ENCODE measurements at regions not wholly inside any gene's neighbourhood (a gene's known extent, or its start where the extent isn't known, plus 50 kb on each side); places are given as distances from the start of the nearest gene placed in this dataset.

- H3K4me3 ChIP-seq (ENCODE audit: low read depth, low read length) = no peak overlapping the region
- DNase-seq (ENCODE audit: low read depth, low spot score) = no peak
- H3K27ac ChIP-seq (ENCODE audit: low read depth, low read length) = no peak overlapping the region
- H3K27me3 ChIP-seq (ENCODE audit: control insufficient read depth, insufficient read depth, low read length) = peaks cover 15% of the 10 kb centered on the region
- POLR2A ChIA-PET = no interaction called here
- no peaks in the 10 kb centered on the region for H3K9me3 ChIP-seq (ENCODE audit: control insufficient read depth, insufficient read depth, low read length)
- TF ChIP-seq, protein P1, sequence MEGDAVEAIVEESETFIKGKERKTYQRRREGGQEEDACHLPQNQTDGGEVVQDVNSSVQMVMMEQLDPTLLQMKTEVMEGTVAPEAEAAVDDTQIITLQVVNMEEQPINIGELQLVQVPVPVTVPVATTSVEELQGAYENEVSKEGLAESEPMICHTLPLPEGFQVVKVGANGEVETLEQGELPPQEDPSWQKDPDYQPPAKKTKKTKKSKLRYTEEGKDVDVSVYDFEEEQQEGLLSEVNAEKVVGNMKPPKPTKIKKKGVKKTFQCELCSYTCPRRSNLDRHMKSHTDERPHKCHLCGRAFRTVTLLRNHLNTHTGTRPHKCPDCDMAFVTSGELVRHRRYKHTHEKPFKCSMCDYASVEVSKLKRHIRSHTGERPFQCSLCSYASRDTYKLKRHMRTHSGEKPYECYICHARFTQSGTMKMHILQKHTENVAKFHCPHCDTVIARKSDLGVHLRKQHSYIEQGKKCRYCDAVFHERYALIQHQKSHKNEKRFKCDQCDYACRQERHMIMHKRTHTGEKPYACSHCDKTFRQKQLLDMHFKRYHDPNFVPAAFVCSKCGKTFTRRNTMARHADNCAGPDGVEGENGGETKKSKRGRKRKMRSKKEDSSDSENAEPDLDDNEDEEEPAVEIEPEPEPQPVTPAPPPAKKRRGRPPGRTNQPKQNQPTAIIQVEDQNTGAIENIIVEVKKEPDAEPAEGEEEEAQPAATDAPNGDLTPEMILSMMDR (IDR thresholded peaks at IDR 0.05; ENCODE audit: low read depth, low read length) = no peak
- CTCF ChIA-PET = no interaction called here
Observed at GRCh38 chr10:78875932-78876331, 192.8 kb upstream of the ZMIZ1 start.

DNA sequence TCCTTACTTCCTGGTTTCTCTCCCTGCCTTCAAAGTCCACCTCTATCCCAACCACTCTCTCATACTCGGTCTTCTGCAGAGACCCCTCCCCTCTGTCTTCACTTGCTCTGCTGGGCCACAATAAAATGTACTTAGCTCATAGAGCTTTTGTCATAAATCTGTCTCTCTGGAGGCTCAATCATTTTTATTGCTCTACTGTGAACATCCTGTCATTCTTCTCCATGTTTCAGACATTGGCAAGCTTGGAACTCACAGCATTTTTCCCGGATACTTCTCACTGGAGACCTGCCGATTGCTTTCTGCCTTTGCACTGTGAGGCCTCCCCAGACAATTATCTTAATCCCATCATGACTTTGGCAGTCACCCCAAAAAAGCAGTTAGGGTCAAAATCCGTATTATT, 192.3 kb upstream of the ZMIZ1 start:
- no peaks in the 10 kb centered on the region for H3K9me3 ChIP-seq (ENCODE audit: control insufficient read depth, insufficient read depth, low read length)
- CTCF ChIA-PET = no interaction called here
- no peak for DNase-seq (ENCODE audit: low read depth, low spot score)
- H3K4me3 ChIP-seq (ENCODE audit: low read depth, low read length) = no peak overlapping the region
- POLR2A ChIA-PET = no interaction called here
- no peak overlapping the region for H3K27ac ChIP-seq (ENCODE audit: low read depth, low read length)
- peaks cover 15% of the 10 kb centered on the region for H3K27me3 ChIP-seq (ENCODE audit: control insufficient read depth, insufficient read depth, low read length)
- TF ChIP-seq, protein P1 (IDR thresholded peaks at IDR 0.05; ENCODE audit: low read depth, low read length) = no peak

DNA sequence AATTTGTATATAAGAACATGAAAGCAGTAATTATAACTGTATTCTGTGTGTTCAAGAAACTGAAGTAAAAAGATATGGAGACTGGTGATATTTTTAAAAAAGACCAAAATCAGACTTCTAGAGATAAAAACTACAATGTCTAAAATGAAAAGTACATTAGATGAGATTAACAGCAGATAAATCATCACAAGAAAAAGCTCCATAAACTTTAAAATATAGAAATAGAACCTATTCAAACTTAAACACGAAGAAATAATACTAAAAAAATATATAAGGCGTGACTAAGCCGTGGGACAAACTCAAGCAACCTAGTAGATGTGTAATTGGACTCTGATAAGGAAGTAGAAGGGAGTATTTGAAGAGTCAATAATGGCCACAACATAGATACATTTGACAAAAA, 189.1 kb upstream of the ZMIZ1 start:
- Histone ChIP-seq H3K27ac (ENCODE audit: low read depth, low read length) (no peak overlapping the region), H3K4me3 (ENCODE audit: low read depth, low read length) (no peak overlapping the region), H3K27me3 (ENCODE audit: control insufficient read depth, insufficient read depth, low read length) (peaks cover 5% of the 10 kb centered on the region), H3K9me3 (ENCODE audit: control insufficient read depth, insufficient read depth, low read length) (no peaks in the 10 kb centered on the region)
- TF ChIP-seq, protein P1 (IDR thresholded peaks at IDR 0.05; ENCODE audit: low read depth, low read length) = no peak
- POLR2A ChIA-PET = no interaction called here
- CTCF ChIA-PET = no interaction called here
- DNase-seq (ENCODE audit: low read depth, low spot score) = no peak

GRCh38 chr10:78886129-78886528, 182.6 kb upstream of the ZMIZ1 start:
- H3K27ac ChIP-seq (ENCODE audit: low read depth, low read length) = no peak overlapping the region
- no peak overlapping the region for H3K4me3 ChIP-seq (ENCODE audit: low read depth, low read length)
- DNase-seq (ENCODE audit: low read depth, low spot score) = no peak
- POLR2A ChIA-PET = no interaction called here
- CTCF ChIA-PET = no interaction called here
- peaks cover 4% of the 10 kb centered on the region; the same call in 1 of the 2 replicates for H3K9me3 ChIP-seq (ENCODE audit: control insufficient read depth, insufficient read depth, low read length)
- H3K27me3 ChIP-seq (ENCODE audit: control insufficient read depth, insufficient read depth, low read length) = peaks cover 22% of the 10 kb centered on the region
- TF ChIP-seq, protein P1 (IDR thresholded peaks at IDR 0.05; ENCODE audit: low read depth, low read length) = no peak

- H3K9me3 ChIP-seq (ENCODE audit: control insufficient read depth, insufficient read depth, low read length) = peaks cover 4% of the 10 kb centered on the region; the same call in 1 of the 2 replicates
- peaks cover 52% of the 10 kb centered on the region for H3K27me3 ChIP-seq (ENCODE audit: control insufficient read depth, insufficient read depth, low read length)
- ChIA-PET CTCF (interaction anchor here (0.7 kb wide), 1 partner anchor 57 kb away, joined by 6 read pairs; no protein-coding TSS in a partner anchor), POLR2A (no interaction called here)
- no peak overlapping the region for H3K4me3 ChIP-seq (ENCODE audit: low read depth, low read length)
- DNase-seq (ENCODE audit: low read depth, low spot score) = no peak
- H3K27ac ChIP-seq (ENCODE audit: low read depth, low read length) = no peak overlapping the region
- TF ChIP-seq, protein P1 (IDR thresholded peaks at IDR 0.05; ENCODE audit: low read depth, low read length) = no peak
Observed at GRCh38 chr10:78889536-78890063, 179.2 kb upstream of the ZMIZ1 start.
